ENCODE measurements at regions not wholly inside any gene's neighbourhood (a gene's known extent, or its start where the extent isn't known, plus 50 kb on each side); places are given as distances from the start of the nearest gene placed in this dataset.

- no peak overlapping the region for H3K4me3 ChIP-seq
- DNase-seq, result no peak
- H3K27me3 ChIP-seq, result no peaks in the 10 kb centered on the region
- WGBS, 2 donors (ENCODE audit: low coverage in 1 of 2), result 75 to 90% methylated on average over 2 of the region's 2 CpGs
- no peaks in the 10 kb centered on the region for H3K4me1 ChIP-seq
- no peak for TF ChIP-seq CTCF (IDR thresholded peaks at IDR 0.05)
- TF ChIP-seq POLR2AphosphoS5 (IDR thresholded peaks at IDR 0.05), result no peak
- TF ChIP-seq POLR2A (IDR thresholded peaks at IDR 0.05), result no peak
- H3K9me3 ChIP-seq, result no peaks in the 10 kb centered on the region
- H3K27ac ChIP-seq, result no peak overlapping the region
- in situ Hi-C loops (cut with MboI; ENCODE audit: low pct_ligation_motif_present in 1 of 4, low pct_unique_long_range_greater_than_20kb in 1 of 4, low sequenced_read_pairs in 3 of 4), result loop anchor here in 2 of 4 donors (25.0 kb wide), 1 partner anchor 771 kb away; the partner anchor contains the start of gene RNASEH2B (in 2 of the 2)
- intact Hi-C loops (cut with DNase I; ENCODE audit: low total_unique reads), result no loop called here
- H3K36me3 ChIP-seq, result no peaks in the 10 kb centered on the region
These were observed 126.2 kb downstream of the KCNRG start for GRCh38 chr13:50141375-50141975.

- H3K9me3 ChIP-seq, result no peaks in the 10 kb centered on the region
- TF ChIP-seq CTCF (IDR thresholded peaks at IDR 0.05) (no peak), EP300 (IDR thresholded peaks at IDR 0.05; ENCODE audit: low read depth) (no peak), POLR2AphosphoS5 (IDR thresholded peaks at IDR 0.05) (no peak), POLR2A (IDR thresholded peaks at IDR 0.05) (no peak)
- H3K4me1 ChIP-seq, result no peaks in the 10 kb centered on the region
- H3K4me3 ChIP-seq, result no peak overlapping the region
- in situ Hi-C loops (cut with MboI; ENCODE audit: low pct_ligation_motif_present in 1 of 4, low pct_unique_long_range_greater_than_20kb in 1 of 4, low sequenced_read_pairs in 3 of 4), result loop anchor here in 2 of 4 donors (25.0 kb wide), 1 partner anchor 768 kb away; the partner anchor contains the start of gene RNASEH2B (in 2 of the 2)
- no peak for DNase-seq
- no peak overlapping the region for H3K27ac ChIP-seq
- 65 to 67% methylated on average over 1 of the region's 1 CpG for WGBS, 2 donors (ENCODE audit: low coverage in 1 of 2)
- intact Hi-C loops (cut with DNase I; ENCODE audit: low total_unique reads), result no loop called here
- no peaks in the 10 kb centered on the region for H3K27me3 ChIP-seq
- no peaks in the 10 kb centered on the region for H3K36me3 ChIP-seq
These were observed 129.3 kb downstream of the KCNRG start for GRCh38 chr13:50144246-50145160.

GRCh38 chr13:50149214-50149613, 134.0 kb downstream of the KCNRG start:
- in situ Hi-C loops (cut with MboI; ENCODE audit: low pct_ligation_motif_present in 1 of 4, low pct_unique_long_range_greater_than_20kb in 1 of 4, low sequenced_read_pairs in 3 of 4) (loop anchor here in 2 of 4 donors (25.0 kb wide), 1 partner anchor 763 kb away; the partner anchor contains the start of gene RNASEH2B (in 2 of the 2)), intact Hi-C loops (cut with DNase I; ENCODE audit: low total_unique reads) (no loop called here)
- Histone ChIP-seq H3K27ac (no peak overlapping the region), H3K4me3 (no peak overlapping the region), H3K36me3 (no peaks in the 10 kb centered on the region), H3K9me3 (no peaks in the 10 kb centered on the region), H3K4me1 (peaks cover 0 to 11% (median 5%) of the 10 kb centered on the region in 4 donors), H3K27me3 (no peaks in the 10 kb centered on the region)
- TF ChIP-seq CTCF (IDR thresholded peaks at IDR 0.05), result no peak
- no peak for TF ChIP-seq EP300 (IDR thresholded peaks at IDR 0.05; ENCODE audit: low read depth)
- no peak for TF ChIP-seq POLR2A (IDR thresholded peaks at IDR 0.05)
- WGBS, 2 donors (ENCODE audit: low coverage in 1 of 2), result 88 to 100% methylated on average over 2 of the region's 2 CpGs
- no peak for DNase-seq

- H3K4me3 ChIP-seq, result no peak overlapping the region
- no peaks in the 10 kb centered on the region for H3K9me3 ChIP-seq
- DNase-seq, result no peak
- TF ChIP-seq POLR2A (IDR thresholded peaks at IDR 0.05) (no peak), EP300 (IDR thresholded peaks at IDR 0.05; ENCODE audit: low read depth) (no peak), CTCF (IDR thresholded peaks at IDR 0.05) (no peak), POLR2AphosphoS5 (IDR thresholded peaks at IDR 0.05) (no peak)
- intact Hi-C loops (cut with DNase I; ENCODE audit: low total_unique reads) (no loop called here), in situ Hi-C loops (cut with MboI; ENCODE audit: low pct_ligation_motif_present in 1 of 4, low pct_unique_long_range_greater_than_20kb in 1 of 4, low sequenced_read_pairs in 3 of 4) (loop anchor here in 2 of 4 donors (25.0 kb wide), 1 partner anchor 762 kb away; the partner anchor contains the start of gene RNASEH2B (in 2 of the 2))
- WGBS, 2 donors (ENCODE audit: low coverage in 1 of 2), result 89 to 95% methylated on average over 1 of the region's 1 CpG
- H3K27me3 ChIP-seq, result no peaks in the 10 kb centered on the region
- peaks cover 0 to 11% (median 5%) of the 10 kb centered on the region in 4 donors for H3K4me1 ChIP-seq
- H3K36me3 ChIP-seq, result no peaks in the 10 kb centered on the region
- H3K27ac ChIP-seq, result no peak overlapping the region
These were observed 134.7 kb downstream of the KCNRG start for GRCh38 chr13:50149932-50150331.

Measured in transverse colon (tissue), 4 donors.